NCI-H2196 treated with DMSO at 0.1 percent for 48 hours (cell line): ENCODE measurements at regions not wholly inside any gene's neighbourhood (a gene's known extent, or its start where the extent isn't known, plus 50 kb on each side); places are given as distances from the start of the nearest gene placed in this dataset.
"Not testable (repeated sequence)": the region's sequence is repeated elsewhere in the genome, so short reads cannot be mapped to it uniquely, and the experiment has no call there.

ENCODE experiments used
- DNase-seq: peaks from one replicate; lab custom pipeline; 2025; ENCODE audit not compliant: unreplicated experiment; lab: John Stamatoyannopoulos, UW

DNA sequence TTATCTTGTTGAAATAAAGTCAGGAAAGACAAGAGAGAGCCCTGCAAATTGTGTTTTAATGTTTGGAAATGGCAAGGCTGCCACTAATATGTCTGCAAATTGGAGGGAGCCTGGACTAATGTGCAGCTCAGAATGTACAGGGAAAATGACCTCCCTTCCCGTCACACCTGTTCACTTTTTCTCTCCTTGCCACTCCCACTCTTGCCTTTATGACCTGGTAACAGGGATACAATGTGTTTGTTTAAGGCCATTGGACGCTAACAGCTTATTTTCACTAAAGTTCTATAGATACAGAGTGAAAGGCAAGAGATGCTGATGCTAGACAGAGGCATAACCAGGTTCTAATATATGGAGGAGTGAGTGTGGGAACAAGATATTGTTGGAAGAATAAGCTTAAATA is 203.9 kb downstream of the RAB38 start:
- no peak for DNase-seq

GRCh38 chr11:87970762-87971161 is 204.5 kb downstream of the RAB38 start:
- DNase-seq = no peak

GRCh38 chr11:87967459-87967858 is 207.8 kb downstream of the RAB38 start:
- DNase-seq = no peak

GRCh38 chr11:87966694-87967093 is 208.5 kb downstream of the RAB38 start:
- no peak for DNase-seq

- no peak for DNase-seq
Measured at GRCh38 chr11:87966216-87966615, 209.0 kb downstream of the RAB38 start.

GRCh38 chr11:87961606-87962005 is 213.6 kb downstream of the RAB38 start:
- no peak for DNase-seq

DNA sequence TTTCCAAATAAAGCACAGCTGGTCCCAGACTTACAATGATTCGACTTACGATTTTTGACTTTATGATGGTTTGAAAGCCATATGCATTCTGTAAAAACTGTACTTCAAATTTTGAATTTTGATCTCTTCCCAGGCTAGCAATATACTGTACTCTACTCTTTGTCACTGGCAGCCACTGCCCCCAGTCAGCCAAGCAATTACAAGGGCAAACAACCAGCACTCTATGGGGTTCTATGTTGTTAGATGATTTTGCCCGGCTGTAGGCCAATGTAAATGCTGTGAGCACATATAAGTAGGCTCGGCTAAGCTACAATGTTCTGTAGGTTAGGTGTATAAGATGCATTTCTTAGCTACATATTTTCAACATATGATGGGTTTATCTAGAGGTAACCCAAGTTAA is 217.3 kb downstream of the RAB38 start:
- DNase-seq = no peak

DNA sequence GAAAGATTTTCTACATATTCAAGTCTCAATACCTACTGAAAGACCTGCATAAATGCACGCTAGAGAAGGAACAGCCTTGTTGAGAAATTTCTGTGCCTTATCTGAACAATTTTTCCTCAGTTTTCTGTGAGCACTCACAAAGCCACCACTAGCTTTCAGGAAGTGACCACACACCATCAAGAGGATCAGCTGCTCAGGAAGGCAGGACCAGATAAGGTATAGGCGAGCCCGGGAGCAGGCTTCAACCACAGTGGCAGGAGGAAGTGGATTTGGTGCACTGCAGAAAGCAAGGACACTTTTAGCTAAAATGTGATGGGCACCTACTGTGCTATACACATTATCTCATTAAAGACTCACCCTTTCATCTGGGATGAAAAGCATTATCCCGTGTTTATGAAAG is 220.8 kb downstream of the RAB38 start:
- no peak for DNase-seq

DNA sequence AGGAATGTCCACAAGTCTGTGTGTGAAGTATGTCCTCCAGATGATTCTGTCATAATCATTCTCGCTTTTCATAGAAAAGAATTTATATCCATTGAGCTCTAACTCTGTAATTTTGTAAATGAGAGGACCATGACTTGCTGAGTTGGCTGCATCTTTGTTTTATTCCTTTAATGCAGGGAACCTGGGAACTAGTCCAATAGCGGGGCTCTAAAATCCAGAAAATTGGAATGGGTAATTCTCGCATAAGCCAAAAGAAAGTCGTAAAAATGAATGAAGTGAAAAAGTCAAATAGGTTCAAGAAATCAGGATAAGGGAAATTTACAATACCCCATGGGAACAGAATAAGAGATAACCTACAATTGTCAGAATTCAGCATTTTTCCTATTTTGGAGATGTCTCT is 232.5 kb downstream of the RAB38 start:
- DNase-seq = no peak

DNA sequence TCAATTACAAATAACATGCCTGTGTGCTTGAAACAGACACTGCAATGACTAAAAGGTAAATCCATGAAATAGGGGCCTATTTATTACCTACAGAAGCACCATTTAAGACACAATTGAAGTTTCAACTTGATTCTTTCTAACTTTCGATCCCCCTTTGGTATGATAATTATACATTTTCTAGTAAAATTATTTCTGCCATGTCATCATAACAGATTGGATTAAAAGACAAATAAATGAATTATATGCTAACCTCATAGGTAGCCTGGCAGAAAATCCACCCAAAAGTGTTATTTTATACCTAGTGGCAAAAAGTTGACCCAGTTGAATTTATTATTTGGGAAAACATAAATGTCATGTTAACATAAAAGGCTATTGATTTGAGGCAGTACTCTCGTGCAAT is 241.1 kb downstream of the RAB38 start:
- DNase-seq = no peak

- no peak for DNase-seq
Measured at GRCh38 chr11:87926250-87926970, 248.8 kb downstream of the RAB38 start.

DNA sequence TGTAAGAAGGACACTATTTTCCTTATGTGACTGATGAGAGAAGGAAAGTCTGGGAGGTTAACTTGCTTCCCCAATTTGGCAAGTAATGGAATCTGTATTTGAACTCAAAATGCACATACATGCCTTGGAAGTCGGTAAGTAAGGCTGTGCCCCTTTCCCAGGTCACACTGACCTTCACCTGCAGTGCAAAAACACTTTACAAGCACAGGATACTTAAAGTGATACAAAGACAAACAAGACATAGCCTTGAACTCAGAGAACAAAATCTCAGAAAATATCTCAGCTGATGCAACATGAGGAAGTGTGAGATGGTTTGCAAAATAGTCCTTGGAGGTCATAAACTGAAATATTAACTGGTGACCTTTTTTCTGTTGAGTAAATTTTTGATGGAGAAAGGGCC is 251.1 kb downstream of the RAB38 start:
- no peak for DNase-seq

DNA sequence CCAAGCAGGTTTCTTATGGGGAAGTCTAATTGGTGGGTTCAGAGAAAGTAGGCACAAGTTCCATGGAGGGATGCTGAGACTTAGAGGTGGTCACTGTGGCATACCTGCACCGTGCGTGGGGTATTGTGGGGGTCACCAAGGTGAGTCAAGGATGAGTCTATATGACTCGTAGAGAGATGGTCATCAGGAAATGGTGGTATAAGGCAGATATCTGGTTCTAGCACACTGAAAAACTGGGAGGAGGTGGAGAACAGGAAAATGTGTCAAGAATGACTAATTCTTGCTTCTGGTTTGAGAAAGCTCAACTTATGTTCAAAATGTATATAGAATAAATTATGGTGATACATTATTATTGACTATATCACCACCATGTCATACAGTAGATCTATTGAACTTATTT is 258.1 kb downstream of the RAB38 start:
- no peak for DNase-seq

GRCh38 chr11:87909178-87909577 is 266.1 kb downstream of the RAB38 start:
- DNase-seq = no peak

- DNase-seq = no peak
Measured at GRCh38 chr11:87908086-87908485, 267.2 kb downstream of the RAB38 start.

DNA sequence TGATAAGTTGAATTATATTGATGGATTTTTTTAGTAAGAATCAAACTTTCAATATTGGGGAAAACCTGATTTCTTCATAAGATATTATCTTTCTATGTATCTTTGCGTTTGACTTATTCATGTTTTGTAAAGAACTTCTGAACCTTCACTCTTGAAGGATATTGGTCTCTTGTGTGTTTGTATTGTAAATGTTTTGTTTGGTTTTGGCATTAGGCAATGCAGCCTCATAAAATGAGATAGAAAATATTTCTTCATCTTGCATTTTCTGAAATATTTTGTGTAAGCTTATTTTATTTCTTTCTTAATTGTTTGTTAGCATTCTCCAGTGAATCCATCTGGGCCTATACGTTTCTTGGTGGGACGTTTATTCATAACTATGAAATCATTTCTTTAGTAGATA is 271.9 kb downstream of the RAB38 start:
- DNase-seq = no peak

GRCh38 chr11:87901341-87901740 is 273.9 kb downstream of the RAB38 start:
- DNase-seq = no peak

DNA sequence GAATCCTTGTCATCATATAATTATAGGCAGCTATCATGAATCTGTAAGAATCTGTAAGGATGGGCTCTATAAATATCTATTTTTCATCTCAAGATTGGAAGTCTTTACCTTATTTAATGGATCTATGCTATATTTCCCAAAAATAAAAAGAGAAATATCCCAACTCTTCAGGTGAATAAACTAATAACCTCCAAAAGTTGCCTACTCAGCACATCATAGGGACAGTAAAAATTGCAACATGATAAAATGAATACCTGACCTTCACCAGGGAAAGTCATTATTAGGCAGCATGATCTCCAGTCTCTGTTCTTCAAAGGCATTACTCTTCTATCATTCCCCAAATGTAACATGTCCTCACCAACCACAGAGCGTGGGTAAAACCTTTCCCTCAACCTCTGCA is 277.3 kb downstream of the RAB38 start:
- no peak for DNase-seq

DNA sequence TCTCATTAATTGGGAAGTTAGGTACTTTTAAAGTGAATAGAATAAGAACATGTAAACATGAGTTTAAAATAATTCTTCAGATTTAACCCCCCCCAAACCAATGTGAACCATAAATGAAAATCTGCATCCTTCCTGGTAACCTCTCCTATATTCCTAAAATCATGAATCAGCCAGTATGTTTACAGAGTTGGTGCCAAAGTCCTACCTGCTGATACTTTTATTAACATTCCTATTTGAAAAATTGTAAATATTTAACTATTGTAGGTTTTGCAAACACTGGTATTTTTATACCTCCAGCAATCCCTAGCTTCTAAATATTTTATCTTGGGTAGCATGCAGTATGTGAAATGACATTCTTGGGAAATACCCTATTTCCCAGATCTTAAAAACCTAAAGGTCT is 278.2 kb downstream of the RAB38 start:
- no peak for DNase-seq

DNA sequence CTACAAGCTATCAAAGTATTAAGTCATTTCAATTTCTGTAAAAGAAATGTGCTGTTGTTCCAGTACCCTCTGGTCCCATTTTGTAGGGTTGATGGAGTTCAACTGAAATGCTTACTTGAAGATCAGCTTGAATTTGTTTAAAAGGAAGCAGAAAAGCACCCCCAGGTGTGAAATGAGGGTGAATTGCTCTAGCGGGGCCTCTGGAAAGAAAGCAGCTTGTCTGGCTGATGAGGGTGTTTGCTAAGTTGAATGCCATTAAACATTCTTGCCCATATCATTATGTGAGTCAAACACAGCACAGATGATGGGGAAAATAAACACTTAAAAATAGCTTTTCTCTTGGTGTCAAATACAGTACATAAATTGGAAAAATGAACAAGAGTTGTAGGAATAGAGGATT is 280.3 kb downstream of the RAB38 start:
- no peak for DNase-seq

- no peak for DNase-seq
Measured at GRCh38 chr11:87892291-87892690, 283.0 kb downstream of the RAB38 start.

- DNase-seq = no peak
Measured at GRCh38 chr11:87889126-87889525, 286.1 kb downstream of the RAB38 start.

GRCh38 chr11:87885084-87885483 is 290.2 kb downstream of the RAB38 start:
- DNase-seq = not testable (repeated sequence)
